ENCODE measurements at regions not wholly inside any gene's neighbourhood (a gene's known extent, or its start where the extent isn't known, plus 50 kb on each side); places are given as distances from the start of the nearest gene placed in this dataset.

DNA sequence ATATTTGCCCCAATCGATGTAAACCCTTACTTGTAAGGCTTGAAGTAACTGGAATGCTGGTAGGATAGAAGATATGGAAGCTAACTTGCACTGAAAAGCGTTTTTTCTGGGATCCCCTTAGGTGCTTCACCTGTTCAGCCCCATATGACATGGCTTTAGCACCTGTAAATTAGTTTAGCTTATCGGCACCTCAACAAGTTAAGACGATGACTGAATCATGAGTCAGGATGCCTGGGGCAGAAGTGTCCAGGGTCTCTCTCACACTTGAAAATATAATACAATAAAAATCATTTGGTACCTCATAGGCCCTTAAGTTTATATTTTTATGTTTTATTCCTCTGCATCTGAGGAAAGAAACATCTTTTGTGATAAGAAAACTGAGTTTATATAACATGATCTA is 409.2 kb upstream of the LRRC4C start:
- DNase-seq: no peak

DNA sequence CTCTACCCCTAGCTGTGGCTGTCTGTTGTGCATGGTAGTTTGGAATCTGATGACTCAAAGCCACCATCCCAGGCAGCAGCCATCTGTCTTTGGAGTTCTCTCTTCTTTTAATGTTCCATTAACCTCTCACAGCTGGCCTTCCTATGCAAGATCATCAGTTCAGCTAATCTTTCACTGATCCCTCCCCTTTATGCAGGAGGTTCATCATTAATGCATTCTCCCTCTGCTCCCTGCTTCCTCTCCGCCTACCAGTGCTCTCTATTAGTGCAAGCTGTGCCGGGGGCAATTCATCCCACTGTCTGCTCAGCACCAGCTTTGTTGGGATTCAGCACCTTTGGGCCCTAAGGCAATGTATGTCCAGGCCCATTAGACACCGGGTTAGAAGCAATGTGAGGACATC is 413.0 kb upstream of the LRRC4C start:
- DNase-seq: no peak

DNA sequence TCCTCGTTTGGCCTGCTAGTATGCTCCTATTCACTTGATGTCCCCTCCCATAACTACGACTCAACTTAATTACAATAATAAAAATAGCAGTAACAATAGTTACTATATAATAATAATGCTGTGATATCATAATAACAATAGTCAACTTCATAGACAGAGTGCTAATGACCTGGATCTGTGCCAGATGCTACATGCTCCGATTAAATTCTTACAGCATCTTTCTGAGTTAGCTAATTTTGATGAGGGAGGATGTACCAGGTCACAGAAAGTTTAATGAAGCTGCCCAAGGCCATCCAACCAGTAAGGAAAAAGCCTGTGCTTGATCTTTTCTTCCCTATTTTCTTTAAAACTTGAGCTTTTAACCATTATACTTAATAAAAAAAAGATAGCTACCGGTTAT is 413.4 kb upstream of the LRRC4C start:
- DNase-seq: no peak

DNA sequence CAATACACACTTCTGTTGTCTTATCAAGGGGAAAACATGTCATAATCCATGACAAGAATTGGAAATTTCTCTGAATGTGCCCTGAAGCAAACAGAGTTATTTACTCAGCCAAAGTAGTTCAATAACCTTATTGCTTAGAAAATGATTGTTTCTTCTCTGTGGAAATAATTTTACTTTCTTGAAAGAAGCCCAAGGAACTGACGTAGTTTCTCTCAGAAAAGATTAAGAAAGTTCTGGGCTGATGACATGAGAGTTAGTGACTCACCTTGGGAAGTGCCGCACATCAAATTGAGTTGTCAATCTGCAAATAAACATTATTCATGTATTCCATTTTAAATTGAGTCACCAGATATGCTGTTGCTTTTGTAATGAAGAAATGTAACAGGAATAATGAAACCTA is 418.6 kb upstream of the LRRC4C start:
- no peak for DNase-seq

DNA sequence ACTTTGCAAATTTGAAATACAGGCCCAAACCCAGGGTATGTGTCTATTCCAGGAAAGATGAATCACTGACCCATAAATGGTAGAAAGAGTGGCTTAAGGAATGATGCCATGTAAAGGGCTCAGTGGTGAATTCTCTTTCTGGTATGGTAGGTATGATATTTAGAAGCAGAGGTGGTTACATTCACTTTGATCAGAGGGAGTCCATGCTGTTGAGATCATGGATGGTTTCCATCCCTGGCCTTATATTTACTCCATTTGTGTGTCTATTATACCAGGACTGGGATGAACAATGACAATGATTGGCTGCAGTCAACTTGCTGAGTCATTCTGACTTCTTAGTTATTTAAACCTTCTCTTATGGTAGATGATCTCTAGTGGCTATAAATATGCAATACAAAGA is 419.8 kb upstream of the LRRC4C start:
- no peak for DNase-seq

DNA sequence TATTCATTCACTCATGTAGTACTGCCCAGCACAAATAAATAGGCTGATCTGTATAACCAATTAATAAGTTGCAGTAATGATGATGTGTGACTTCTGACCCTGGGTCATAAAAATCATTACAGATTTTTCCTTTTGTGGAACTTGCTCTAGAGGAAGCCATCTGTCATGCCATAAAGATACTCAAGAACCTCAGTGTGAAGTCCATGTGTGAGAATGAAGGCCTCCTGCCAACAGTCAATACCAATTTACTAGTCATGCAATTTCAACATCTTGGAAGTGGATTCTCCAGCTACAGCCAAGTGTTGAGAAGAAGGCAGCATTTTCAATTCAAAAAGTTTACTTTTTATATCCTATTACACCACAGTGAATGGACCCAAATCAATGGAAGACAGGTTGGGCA is 435.6 kb upstream of the LRRC4C start:
- DNase-seq: no peak

DNA sequence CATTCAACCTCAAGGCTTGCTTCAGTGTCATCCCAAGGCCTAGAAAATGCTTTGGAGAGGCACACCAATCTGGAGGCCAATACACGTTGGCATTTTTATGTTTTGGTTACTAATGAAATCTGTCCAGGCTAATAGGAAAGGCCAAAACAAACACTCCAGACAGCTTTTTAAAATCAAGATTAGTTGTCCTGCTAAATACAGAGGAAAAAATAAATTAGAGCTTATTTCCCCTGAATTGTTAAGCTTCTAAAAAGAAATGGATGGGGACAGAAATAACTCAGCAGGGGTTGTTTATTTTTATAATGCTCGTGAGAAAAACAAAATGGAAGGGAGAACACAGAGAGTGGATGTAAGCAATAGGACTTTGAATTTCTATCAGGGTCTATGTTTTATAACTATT is 438.5 kb upstream of the LRRC4C start:
- no peak for DNase-seq

DNA sequence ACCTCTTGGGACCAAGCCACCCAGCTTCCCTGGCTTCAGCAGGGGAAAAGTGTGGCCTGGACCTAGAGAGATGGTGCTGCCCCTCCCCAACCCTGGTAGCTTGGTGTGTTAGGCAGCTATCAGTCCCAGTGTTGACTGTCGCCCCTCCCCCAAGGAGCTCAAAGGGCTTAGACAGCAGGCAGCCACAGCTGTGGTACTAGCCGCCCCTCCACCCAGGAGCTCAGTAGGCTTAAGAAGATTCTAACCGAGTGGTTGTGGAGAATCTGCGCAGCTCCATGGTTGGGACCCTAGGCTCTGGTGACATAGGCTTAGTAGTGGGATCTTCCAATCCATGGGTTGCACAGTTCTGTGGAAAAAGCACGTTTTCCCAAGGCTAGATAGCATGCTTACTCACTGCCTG is 458.4 kb upstream of the LRRC4C start:
- no peak for DNase-seq

DNA sequence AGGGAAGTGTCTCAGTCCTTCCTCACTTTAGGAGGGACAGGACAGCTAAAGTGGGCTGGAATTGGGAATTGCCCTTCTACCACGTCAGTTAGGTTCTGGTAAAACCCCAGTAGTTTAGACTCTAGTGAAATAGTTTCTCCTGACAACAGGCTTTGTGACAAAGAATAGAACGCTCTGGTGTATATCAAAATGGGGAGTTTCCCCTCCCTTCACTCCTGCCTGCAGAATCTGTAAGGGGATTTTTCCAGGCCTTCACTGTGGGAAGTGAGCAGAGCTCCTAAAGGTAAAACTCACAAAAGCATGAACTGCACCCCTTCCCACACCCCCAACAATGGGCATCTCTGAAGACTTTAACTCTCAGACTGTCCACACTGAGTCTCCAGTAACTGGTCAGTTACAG is 460.9 kb upstream of the LRRC4C start:
- DNase-seq: no peak

DNA sequence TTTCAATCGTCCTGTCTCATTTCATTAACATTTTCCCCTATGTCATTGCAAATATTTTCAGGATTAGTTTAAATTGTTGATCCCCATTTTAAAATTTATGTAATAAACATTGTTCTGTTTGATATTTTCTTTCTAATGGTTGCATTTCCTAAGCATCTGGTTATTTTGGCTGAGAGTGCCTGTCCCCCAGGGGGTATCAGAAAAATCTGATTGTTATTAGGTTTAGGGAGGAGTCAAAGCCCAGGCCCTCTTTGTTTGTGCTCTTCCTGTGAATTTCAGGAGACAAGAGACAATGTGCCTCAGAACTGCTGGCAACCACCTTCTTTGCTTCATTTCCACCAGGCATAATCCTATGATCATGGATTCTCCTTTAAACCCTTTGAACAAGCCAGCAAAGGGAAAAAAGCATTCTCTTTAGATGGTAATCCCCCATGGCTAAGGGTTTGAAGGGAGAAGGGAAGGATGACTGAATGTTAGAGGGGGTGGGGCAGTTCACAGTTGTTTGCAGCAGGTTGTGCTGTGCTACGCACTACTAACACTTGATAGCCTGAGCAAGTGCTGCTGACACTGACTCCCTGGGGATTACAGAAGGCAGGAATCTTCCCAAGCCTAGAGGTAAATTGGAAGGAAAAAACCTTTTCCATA is 462.4 kb upstream of the LRRC4C start:
- DNase-seq: no peak

DNA sequence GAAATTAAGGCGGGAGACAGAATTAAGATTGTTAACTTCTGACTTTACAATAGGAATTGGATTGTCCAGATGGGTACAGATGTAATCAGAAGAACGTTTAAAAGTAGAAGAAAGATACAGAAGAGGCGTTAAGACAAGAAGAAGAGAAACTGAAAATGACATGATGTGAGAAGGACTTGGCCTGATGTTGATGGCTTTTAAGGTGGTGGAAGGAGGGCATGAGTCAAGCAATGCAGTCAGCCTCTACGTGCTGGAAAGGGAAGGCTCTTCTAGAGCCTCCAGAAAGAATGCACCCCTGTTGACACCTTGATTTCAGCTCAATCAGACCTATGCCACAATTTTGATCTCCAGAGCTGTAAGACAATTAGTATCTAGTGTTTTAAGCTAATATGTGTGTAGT is 466.9 kb upstream of the LRRC4C start:
- DNase-seq: no peak

DNA sequence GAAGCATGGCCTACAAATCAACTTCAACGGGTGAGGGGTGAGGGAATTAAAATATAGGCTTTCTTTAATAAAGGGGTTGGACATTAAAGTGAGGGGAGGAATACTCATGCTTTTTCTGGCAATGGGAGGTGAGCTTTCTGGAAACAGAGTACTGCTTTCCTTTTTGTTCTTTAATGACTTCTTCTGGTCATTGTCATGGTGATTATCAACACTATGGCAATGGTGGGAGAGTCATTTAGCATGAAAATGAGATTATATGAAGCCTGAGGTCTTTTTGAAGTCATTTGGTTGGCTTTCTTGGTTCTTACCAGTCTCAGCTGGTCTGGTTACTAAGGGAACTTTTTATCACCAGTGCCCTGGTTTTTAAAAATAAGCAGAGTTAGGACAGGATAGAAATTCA is 475.8 kb upstream of the LRRC4C start:
- no peak for DNase-seq

DNA sequence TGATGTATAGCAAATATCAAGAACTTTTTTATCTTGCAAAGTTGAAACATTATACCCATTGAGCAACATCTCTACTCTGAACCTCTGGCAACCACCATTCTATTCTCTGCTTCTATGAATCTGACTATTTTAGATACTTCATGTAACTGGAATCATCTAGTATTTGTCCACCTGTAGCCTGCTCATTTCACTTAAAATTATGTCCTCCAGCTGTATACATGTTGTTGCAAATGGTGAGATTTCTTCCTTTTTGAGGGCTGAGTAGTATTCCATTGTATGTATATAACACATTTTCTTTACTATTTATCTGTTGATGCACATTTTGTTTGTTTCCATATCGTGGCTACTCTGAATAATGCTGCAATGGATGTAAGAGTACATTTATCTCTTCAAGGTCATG is 476.3 kb upstream of the LRRC4C start:
- DNase-seq: no peak

DNA sequence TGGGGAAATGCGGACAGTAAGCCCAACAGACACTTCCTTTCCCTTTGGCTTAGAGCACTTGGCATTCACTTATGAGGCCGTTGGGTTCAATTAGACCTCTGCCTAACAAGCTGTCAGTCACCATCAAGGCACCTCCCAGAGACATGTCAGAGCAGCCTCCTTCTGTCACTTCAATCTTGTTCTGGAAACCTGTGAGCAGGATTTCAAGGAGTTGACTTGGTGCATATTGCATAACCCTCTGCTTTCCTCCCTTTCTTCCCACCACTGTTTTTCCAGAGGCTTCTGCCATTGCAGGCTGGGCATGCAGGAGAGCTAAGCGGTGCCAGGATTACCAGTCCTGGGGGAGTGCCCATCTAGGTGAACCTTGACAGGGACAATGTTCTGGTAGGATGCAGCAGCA is 484.2 kb upstream of the LRRC4C start:
- no peak for DNase-seq

DNA sequence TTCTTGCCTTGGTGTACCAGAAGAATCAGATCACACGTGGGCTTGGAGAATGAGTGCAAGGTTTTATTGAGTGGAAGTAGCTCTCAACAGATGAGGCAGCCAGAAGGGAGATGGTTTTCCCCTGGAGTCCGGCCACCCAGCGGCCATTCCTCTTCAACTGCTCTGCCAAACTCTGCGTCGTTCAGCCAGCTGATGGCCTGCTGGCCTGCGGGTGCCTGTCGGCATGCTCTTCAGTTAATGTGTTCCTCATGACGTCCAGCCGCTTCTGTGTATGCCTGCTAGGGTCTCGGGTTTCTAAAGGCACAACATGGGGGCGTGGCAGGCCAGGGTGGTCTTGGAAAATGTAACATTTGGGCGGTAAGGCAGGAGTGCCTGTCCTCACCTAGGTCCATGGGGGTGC is 487.9 kb upstream of the LRRC4C start:
- DNase-seq: no peak

DNA sequence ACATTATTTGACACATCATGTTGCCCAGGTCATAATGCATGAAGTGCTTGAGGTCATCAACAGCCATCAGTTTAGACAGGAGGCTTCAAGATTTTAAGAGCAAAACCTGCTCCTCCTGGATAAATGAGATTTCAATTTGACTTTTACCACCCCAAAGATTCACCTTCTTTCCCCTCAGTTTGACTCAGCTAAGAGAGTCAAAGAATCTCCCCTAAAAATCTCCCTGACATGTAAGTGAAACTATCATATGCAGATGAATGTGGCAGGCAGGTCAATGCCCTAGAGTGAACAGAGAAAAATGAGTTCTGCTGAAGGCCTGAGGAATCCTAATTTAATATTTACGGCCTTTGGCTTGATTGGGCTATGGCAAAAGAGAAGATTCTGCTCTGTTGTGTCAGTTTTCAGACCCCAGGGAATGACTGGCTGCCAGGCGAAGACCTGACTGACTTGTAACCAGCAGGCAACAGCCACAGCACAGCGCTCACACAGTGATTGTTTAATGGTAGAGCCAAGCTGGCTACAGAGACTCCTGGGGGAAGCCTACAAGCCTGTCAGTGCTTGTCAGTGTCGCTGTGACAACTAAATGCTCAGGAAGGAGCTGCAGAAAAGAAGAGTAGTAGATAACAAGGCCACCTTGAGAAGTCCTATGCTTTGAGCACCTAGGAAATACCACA is 491.2 kb upstream of the LRRC4C start:
- DNase-seq: no peak

DNA sequence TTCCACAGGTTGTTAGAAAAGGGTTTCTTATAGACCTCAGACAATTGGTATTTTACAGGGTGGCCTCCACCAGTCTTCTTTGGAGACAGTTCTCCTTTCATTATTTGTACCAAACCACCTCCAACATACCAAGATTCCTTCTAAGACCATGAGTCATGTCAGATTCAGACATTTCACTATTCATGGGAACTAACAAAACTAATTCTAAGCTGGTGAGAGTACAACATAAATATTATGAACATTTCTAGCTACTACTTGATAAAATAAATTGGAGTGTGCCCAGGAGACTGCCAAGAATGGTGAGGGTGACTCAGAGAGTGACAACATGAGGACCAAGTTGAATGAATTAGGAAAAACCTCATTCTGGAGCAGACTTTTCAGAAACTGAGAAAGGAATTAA is 494.6 kb upstream of the LRRC4C start:
- no peak for DNase-seq

DNA sequence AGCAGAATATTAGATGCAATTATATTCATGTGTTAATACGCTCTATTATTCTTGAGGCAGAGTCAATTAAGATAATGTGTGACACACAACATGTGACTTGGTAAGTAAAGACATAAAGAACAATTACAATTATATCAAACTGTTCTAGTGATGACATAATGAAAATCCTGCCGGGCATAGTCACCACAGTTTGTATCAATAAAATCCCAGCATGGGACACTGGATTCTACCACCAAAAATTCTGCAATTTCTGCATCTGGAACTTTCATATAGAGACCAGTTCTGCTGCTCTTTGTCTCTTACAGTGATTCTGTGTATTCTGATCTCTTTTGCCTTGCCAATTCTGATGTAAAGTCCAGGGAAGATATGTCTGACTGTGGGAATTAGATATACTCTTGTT is 495.6 kb upstream of the LRRC4C start:
- DNase-seq: no peak

DNA sequence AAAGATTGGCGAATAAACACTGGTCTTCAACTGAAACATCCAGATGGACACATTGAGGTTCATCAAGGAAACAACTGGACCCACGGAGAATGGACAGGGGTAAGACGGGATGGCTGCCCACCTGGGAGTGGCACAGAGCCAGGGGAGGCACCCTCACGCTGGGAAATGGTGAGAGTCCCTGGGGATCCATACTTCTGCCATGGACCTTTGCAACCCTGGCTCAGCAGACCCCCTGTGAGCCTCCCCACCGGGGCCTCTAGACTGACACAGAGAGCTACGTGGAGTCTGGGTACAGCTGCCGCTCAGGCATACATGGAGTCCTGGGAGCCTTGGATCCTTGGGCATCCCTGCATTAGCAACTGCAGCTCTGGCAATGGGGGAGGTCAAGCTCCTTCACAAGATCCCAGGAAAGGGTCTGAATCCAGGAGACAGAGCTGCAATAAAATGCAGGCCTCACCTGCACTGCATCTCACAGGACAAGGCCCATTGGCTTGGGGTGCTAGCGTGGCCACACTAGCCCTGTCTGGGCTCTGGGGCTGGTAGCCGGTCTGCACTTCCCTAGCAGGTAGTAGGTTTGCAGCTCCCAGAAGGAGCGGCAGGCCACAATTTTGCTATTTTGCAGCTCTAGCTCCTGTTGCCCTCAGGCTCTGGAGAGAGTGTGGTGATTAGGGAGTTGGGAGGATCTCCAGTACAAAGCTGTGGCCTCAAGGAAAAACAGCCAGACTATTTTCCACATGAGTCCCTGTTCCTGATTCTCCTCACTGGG is 496.4 kb upstream of the LRRC4C start:
- no peak for DNase-seq

DNA sequence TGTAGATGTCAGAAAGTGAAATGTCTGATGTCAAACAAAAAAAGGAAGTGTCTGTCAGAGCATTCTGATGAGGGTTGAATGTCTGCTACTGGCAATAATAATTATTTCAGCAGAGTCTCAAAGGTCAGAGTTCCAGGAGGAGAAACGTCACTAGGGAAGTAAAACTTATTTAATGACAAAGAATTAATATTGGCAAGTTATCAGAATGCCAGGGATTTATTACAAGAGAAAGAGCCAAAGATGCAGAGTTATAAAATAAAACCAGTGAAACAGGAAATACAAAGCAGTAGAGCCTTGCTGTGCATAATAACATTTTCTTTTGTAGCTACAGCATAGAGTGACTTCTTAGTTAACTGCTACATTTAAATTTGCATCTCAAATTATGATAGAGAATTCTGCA is 504.0 kb upstream of the LRRC4C start:
- no peak for DNase-seq

DNA sequence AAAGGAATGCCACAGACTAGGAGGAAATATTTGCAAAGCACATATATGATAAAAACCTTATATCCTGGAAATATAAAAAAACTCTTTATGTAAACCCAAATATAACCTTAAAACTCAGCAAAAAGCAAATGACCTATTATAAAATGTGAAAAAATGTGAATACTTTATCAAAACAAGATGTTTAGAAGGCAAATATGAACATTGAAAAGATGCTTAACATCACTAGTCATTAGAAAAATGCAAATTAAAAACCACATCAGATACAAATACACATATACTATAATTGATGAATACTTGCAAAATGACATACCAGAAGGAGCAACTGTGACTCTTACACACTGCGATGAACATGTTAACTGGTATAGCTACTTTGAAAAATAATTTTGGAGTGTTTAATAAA is 511.2 kb upstream of the LRRC4C start:
- no peak for DNase-seq

DNA sequence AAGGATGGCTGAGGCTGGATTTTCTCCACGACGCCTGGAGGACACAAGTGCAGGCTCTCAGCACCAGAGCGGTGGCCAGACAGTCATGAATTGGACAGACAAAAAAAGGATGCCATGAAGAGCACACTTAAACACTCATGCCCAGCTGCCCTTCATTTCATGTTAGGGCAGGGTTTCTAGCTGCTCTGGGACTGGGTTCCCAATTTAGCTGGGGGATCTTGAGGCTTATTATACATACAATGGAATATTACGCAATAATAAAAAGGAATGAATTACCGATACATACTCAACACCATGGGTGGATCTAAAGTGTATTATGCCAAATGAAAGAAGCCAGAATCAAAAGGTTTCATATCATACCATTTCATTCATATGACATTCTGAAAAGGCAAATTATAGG is 512.1 kb upstream of the LRRC4C start:
- no peak for DNase-seq

DNA sequence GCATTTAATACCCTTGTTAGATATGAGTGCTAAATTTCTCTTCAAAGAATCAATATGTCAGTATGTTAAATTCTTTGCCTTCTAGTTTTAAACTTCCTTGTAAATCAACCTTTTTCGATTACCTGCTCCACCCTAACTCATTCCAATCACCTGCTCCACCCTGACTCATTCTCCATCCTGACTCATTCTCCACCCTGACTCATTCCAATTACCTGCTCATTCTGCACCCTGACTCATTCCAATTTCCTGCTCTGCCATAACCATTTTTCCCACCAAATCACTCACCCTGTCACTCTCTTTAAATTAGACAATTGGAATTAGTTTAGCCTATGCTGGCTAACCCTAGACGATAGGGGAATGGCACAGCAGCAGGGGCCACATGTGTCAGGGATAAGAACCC is 519.5 kb upstream of the LRRC4C start:
- no peak for DNase-seq

DNA sequence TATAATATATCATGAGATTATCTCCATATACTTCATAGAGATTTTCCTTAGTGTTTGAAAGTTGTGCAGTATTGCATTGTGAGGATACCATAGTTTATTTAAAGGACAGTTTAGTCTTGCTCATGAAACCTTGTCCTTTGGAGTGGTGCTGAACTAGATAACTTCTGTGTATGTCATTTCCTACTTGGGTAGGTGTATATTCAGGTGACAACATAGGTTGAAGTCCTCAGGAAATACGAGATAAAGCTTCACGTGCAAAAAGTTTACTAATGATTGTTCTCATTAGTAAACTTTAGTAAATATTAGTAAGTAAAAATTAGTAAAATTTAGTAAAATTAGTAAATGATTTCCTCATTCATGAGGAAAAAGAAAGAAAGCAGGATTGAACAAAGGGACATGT is 521.3 kb upstream of the LRRC4C start:
- DNase-seq: no peak

DNA sequence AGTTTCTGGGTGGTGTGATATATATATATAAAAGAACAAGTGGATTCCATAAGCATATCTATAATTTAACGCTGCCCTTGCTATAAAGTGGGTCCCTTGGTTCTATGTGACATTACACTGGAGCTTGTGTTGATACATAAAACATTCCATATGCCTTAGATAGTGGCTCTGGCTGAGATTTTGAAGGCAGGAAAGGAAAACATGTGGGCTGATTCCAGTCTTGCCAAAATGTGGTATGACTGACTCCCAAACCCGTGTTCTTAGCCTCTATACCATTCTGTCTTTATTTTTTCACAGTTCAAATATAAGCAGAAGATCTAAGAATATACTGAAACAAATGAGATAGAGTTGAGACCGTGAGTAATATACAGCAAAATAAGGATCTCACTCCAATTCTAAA is 522.8 kb upstream of the LRRC4C start:
- no peak for DNase-seq

Data from NCI-H446 treated with DMSO at 0.1 percent for 48 hours (cell line).